Gastroesophageal sphincter (tissue), 4 donors: ENCODE measurements at regions not wholly inside any gene's neighbourhood (a gene's known extent, or its start where the extent isn't known, plus 50 kb on each side); places are given as distances from the start of the nearest gene placed in this dataset.

Experiments used
- ATAC-seq: fragments of 150-250 bp; one replicate; pipeline ENCODE4 v1.9.1; 2016; ENCODE audit warnings: mild to moderate bottlenecking, moderate library complexity
- H3K27ac ChIP-seq, 4 donors: fragments of 200-600 bp; sonication (generic) in 3 of 4; 1 replicate in 3 of 4; 2 replicates in 1 of 4; pipeline ENCODE4 v1.5.1; 2016 to 2019
- H3K27me3 ChIP-seq: fragments of 200-600 bp; sonication (generic); one replicate; pipeline ENCODE4 v1.5.1; 2019
- H3K36me3 ChIP-seq, 2 donors: fragments of 200-600 bp; sonication (generic); one replicate each; pipeline ENCODE4 v1.5.1; 2019; ENCODE audit warnings: control low read depth in 1 of 2
- H3K4me1 ChIP-seq, 3 donors: fragments of 200-600 bp; sonication (generic); 1 replicate in 2 of 3; 2 replicates in 1 of 3; pipeline ENCODE4 v1.5.1; 2016 to 2019; ENCODE audit warnings: control low read depth in 2 of 3
- H3K4me3 ChIP-seq, 2 donors: fragments of 200-600 bp; sonication (generic); one replicate each; pipeline ENCODE4 v1.5.1; 2019; ENCODE audit warnings: mild to moderate bottlenecking in 1 of 2, moderate library complexity in 1 of 2
- H3K9me3 ChIP-seq, 3 donors: fragments of 200-600 bp; sonication (generic); one replicate each; pipeline ENCODE4 v1.5.1; 2017 to 2019; ENCODE audit warnings: control low read depth in 2 of 3
- EP300 ChIP-seq: sonication (generic); formaldehyde crosslinking; IDR thresholded peaks from one replicate; pipeline ENCODE4 v1.6.1; 2017; ENCODE audit warnings: antibody characterized with exemption, mild to moderate bottlenecking
- POLR2A ChIP-seq, 2 donors: fragments of 450-650 bp; IDR thresholded peaks; one replicate each; pipeline ENCODE4 v1.6.1; 2017; ENCODE audit warnings: antibody characterized with exemption in 2 of 2, mild to moderate bottlenecking in 2 of 2, moderate library complexity in 1 of 2
- POLR2AphosphoS5 ChIP-seq: sonication (generic); formaldehyde crosslinking; IDR thresholded peaks from one replicate; pipeline ENCODE4 v1.6.1; 2017; ENCODE audit warnings: antibody characterized with exemption
- WGBS, 2 donors: methylation state at CpG; one replicate each; pipeline ENCODE4 v1.1.5; 2018; ENCODE audit warnings: low coverage in 1 of 2; 5-methylcytosine and 5-hydroxymethylcytosine counted together
- TF ChIP-seq, protein P1 (sequence below), 4 experiments: fragments of 200-600 bp in 2 of 4; fragments of 450-650 bp in 2 of 4; sonication (generic) in 1 of 4; IDR thresholded peaks; one replicate each; pipeline ENCODE4 v1.5.1; 2017 to 2019; ENCODE audit warnings: antibody characterized with exemption in 4 of 4, mild to moderate bottlenecking in 2 of 4, moderate library complexity in 2 of 4

GRCh38 chr2:8064603-8065002 is 617.3 kb upstream of the ID2 start:
- Histone ChIP-seq H3K9me3 (no peaks in the 10 kb centered on the region), H3K27ac (no peak overlapping the region), H3K36me3 (no peaks in the 10 kb centered on the region), H3K27me3 (no peaks in the 10 kb centered on the region), H3K4me3 (no peak overlapping the region), H3K4me1 (no peaks in the 10 kb centered on the region)
- TF ChIP-seq POLR2AphosphoS5, result no peak
- TF ChIP-seq, protein P1, sequence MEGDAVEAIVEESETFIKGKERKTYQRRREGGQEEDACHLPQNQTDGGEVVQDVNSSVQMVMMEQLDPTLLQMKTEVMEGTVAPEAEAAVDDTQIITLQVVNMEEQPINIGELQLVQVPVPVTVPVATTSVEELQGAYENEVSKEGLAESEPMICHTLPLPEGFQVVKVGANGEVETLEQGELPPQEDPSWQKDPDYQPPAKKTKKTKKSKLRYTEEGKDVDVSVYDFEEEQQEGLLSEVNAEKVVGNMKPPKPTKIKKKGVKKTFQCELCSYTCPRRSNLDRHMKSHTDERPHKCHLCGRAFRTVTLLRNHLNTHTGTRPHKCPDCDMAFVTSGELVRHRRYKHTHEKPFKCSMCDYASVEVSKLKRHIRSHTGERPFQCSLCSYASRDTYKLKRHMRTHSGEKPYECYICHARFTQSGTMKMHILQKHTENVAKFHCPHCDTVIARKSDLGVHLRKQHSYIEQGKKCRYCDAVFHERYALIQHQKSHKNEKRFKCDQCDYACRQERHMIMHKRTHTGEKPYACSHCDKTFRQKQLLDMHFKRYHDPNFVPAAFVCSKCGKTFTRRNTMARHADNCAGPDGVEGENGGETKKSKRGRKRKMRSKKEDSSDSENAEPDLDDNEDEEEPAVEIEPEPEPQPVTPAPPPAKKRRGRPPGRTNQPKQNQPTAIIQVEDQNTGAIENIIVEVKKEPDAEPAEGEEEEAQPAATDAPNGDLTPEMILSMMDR (IDR thresholded peaks at IDR 0.05), result no peak
- no peak for TF ChIP-seq POLR2A (IDR thresholded peaks at IDR 0.05)
- TF ChIP-seq EP300, result no peak
- 96 to 100% methylated on average over 2 to 4 of the region's 5 CpGs for WGBS, 2 donors
- ATAC-seq, result no peak

DNA sequence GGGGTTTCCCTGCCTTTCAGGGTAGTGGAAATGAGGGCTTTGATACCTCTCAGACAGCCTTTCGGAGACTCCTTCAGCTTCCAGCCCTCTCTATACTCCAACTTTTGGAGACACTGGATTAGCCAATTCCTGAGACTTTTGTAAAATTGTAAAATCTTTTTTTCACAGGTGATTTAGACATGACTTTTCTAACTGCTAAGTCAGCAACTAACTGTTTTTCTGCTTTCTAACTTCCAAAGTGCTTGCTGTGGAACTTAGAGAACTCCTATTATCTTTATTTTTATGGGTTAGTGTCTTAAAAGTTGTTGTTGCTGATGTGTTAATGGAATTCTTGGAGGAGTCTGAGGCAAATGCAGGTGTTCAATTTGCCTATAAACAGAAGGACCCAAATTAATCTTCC is 616.7 kb upstream of the ID2 start:
- H3K9me3 ChIP-seq, result no peaks in the 10 kb centered on the region
- no peaks in the 10 kb centered on the region for H3K4me1 ChIP-seq
- WGBS, 2 donors, result 83 to 100% methylated on average over 1 of the region's 1 CpG
- no peaks in the 10 kb centered on the region for H3K36me3 ChIP-seq
- no peak for TF ChIP-seq POLR2AphosphoS5
- TF ChIP-seq POLR2A (IDR thresholded peaks at IDR 0.05), result no peak
- TF ChIP-seq EP300, result no peak
- TF ChIP-seq, protein P1 (IDR thresholded peaks at IDR 0.05), result no peak
- no peak for ATAC-seq
- H3K4me3 ChIP-seq, result no peak overlapping the region
- no peak overlapping the region for H3K27ac ChIP-seq
- no peaks in the 10 kb centered on the region for H3K27me3 ChIP-seq

GRCh38 chr2:8067784-8068336 is 614.0 kb upstream of the ID2 start:
- no peaks in the 10 kb centered on the region for H3K9me3 ChIP-seq
- H3K36me3 ChIP-seq, result no peaks in the 10 kb centered on the region
- H3K27ac ChIP-seq, result no peak overlapping the region
- WGBS, 2 donors, result 67 to 79% methylated on average over 5 to 13 of the region's 15 CpGs
- H3K4me3 ChIP-seq, result no peak overlapping the region
- no peaks in the 10 kb centered on the region for H3K27me3 ChIP-seq
- TF ChIP-seq EP300, result no peak
- no peak for TF ChIP-seq POLR2AphosphoS5
- TF ChIP-seq, protein P1 (IDR thresholded peaks at IDR 0.05), result no peak
- no peak for TF ChIP-seq POLR2A (IDR thresholded peaks at IDR 0.05)
- H3K4me1 ChIP-seq, result no peaks in the 10 kb centered on the region
- ATAC-seq, result no peak

DNA sequence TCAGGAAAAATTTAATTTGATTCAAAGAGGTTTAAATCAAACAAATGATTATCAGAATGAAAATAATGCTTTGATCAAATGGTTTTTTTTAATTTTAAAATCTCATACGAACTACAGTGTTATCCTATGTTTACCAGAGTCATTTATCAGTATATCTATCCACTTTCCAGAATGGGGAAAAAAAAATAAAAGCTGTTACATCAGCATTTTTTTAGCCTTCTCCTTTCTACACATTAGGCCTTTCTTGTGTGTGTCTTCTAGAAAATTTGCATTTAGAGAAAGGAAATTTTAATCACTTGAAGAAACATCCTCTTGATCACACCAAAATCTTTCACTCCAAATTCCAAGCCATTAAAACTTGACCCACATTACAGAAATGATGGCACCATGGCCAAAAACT is 608.9 kb upstream of the ID2 start:
- no peak overlapping the region for H3K27ac ChIP-seq
- ATAC-seq, result no peak
- no peaks in the 10 kb centered on the region for H3K36me3 ChIP-seq
- no peaks in the 10 kb centered on the region for H3K9me3 ChIP-seq
- WGBS, 2 donors, result 38 to 68% methylated on average over 1 of the region's 1 CpG
- H3K4me1 ChIP-seq, result no peaks in the 10 kb centered on the region
- no peak overlapping the region for H3K4me3 ChIP-seq
- H3K27me3 ChIP-seq, result no peaks in the 10 kb centered on the region
- no peak for TF ChIP-seq POLR2A (IDR thresholded peaks at IDR 0.05)
- TF ChIP-seq, protein P1 (IDR thresholded peaks at IDR 0.05), result no peak

DNA sequence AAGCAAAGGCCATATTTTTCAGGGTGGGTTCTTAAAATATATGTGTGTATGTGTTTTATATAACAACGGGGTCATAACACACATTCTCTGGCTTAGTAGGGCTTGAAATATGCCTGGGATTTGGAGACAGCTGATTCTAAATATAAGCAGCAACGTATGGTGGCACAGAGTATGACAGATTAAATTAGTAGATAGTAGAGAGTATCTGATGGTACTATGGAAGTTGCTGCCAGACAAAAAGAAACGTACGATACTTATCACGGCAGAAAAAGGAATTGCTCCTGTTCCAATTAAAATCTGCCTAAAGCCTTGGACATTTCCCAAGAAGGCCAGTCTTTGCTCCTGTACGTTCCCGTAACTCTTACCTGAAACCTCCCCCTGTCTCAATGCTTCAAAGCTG is 607.9 kb upstream of the ID2 start:
- H3K36me3 ChIP-seq, result no peaks in the 10 kb centered on the region
- H3K4me3 ChIP-seq, result no peak overlapping the region
- H3K9me3 ChIP-seq, result no peaks in the 10 kb centered on the region
- TF ChIP-seq POLR2A (IDR thresholded peaks at IDR 0.05), result no peak
- TF ChIP-seq EP300, result no peak
- TF ChIP-seq, protein P1 (IDR thresholded peaks at IDR 0.05), result no peak
- no peak for TF ChIP-seq POLR2AphosphoS5
- no peaks in the 10 kb centered on the region for H3K4me1 ChIP-seq
- no peak for ATAC-seq
- no peak overlapping the region for H3K27ac ChIP-seq
- 81 to 88% methylated on average over 7 of the region's 7 CpGs for WGBS, 2 donors
- H3K27me3 ChIP-seq, result no peaks in the 10 kb centered on the region
